Suppressor macrophage (primary cell): ENCODE measurements at regions not wholly inside any gene's neighbourhood (a gene's known extent, or its start where the extent isn't known, plus 50 kb on each side); places are given as distances from the start of the nearest gene placed in this dataset.
"Not testable (repeated sequence)": the region's sequence is repeated elsewhere in the genome, so short reads cannot be mapped to it uniquely, and the experiment has no call there.

Experiments used
- DNase-seq, 4 experiments: peaks; one replicate each; pipeline ENCODE4 v3.0.0-alpha.2; 2020 to 2022

DNA sequence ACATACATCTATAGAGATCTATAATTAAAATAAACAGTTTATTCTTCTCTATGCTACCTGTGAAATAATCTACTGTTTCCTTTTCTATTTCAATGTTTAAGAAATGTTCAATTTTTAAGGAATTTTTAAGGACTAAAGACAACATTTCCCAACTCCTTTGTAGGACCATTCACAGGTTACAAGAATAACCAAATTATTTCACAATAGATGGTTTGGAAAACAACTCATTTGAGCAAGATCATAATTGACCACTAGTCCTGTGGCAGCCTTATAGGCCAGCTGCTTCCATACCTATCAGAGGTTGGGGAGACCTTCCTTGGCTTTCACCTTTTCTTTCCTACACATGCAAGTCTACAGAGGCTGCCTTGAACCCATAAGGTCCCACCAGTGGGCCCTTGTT, 193.7 kb downstream of the TTC39B start:
- no peak for DNase-seq

DNA sequence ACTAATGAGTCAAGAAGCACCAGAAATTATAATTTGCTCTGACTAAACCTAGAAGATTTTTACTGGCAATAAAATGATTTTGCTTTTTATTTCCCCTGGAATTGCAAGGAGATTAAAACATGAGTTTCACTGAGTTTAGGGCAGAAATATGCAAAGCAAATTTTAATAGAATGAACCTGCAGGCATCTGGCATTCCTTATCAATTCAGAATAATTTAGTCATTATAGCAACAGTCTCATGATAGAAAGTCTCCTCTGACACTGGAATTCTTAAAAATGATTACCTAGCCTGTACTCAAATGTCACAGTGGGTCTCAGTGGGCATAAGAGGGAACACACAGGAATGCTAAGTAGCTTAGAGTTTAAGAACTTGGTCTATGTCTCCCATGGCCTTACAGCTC, 195.9 kb downstream of the TTC39B start:
- no peak for DNase-seq

DNA sequence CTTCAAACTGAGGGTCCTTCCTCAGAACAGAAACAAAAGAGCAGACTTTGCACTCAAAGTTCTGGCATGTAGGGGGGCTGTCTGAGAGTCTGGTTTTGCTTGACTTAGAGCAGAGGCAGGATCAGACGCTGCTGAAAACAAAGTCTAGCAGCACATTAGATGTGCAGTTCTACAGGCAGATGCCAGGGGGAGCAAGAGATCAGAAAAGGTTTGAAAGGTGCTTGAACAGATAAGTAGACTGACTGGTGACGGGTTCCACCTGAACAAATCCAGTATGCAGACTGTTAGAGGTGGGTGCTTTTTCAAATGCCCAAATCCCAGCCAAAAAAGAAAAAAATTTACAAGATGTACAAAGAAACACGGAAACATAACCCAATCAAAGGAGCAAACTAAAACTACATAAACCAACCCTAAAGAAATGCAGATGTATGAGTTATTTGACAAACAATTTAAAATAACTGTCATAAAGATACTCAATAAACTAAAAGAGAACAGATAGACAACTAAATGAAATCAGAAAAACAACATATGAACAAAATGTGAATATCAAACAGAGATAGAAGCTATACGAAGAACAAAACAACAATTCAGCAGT, 194.7 kb upstream of the FREM1 start:
- DNase-seq = peak; percentile 21 to 52 (median 42)

DNA sequence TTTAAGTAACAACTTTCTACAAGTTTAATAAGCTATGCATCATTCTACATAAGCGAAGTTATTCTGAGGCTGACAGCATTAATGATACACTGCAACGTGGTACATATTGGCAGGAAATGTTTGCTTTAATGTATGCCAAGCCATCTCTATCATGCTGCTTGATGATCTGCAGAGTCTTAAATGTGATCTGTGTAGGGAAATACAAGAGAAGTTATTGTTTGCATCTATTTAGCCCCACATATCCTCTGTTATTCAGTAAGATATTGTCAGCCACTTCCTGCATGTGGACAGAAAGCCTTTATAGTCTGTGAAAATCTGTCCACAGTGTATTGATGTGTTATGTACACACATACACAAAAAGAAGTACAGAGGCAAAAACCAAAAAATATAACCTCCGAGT, 193.1 kb upstream of the FREM1 start:
- DNase-seq = no peak

DNA sequence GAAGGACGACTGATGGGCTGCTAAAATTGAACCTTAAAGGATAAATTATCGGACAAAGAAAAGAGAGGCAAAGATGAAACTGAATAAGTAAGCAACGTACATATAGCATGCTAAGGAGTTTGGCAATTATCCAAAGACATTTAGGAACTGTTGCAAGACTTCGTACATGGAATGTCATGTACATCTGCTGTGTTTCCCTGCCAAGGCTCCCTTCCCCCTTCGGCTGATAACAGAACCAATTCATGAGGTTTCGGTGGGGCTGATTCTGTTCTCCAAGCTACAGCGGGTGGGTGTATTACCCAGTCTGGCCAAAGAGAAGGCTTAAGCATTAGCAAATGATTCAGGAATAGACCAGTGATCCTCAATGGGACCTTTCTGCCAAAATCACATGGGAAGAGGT, 190.9 kb upstream of the FREM1 start:
- no peak for DNase-seq

DNA sequence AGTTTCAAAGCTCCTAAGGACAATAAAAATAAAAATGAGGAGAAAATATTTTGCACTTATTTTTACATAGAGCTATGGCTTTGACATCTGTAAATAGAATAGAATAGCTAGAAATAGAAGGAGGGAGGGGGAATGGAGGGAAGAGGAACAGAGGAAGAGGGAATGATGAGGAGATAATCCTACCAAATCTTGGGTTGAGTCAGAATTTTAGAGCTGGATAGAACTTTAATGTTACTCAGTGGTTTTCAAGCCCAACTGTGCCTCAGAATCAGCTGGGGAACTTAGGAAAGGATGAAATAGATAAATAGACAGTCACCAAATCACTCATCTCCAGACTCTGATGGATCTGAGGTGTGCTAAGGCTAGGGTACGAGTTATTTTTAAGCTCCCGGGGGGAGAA, 190.3 kb upstream of the FREM1 start:
- DNase-seq = no peak

DNA sequence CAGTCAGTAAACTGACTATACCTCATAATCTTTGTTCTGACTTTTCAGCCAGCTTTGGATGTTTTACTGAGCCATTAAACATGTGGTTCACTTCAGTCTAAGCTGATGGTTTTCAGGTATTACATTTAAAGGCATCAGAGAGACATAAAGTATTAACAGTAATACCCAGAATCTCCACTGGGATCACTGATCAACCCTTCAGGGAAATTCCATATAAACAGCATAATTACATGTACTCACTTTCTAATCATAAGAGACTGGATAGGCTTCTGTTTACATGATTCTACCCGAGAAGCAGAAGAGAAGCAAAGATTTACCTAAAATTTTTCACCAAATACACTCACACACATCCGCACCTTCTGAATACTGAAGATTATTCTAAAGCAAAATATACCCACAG, 186.7 kb upstream of the FREM1 start:
- no peak for DNase-seq

DNA sequence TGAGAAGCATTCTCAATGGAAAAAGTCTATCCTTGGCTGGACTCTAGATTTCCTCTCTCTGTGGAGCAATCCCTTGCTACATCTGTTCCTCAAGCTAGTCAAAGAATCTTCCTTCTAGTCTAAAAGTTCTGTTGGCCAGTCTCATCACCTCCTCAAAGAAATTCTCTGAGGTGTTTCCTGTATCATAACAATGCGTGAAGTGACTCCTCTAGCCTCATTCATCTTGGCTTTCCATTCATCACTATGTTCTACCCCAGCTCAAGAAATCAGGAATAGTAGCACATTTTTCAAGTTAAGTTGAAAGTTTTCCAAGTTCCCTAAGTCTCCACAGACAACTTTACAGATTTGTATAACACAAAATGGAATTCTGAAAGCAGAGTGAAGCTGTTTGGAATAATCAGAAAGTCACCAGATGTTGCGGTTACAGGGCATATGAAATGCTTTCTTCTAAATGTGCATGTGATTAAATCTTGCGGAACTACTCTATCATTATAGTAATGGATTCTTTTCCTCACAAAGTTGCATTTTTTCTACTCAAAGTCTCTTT, 176.6 kb upstream of the FREM1 start:
- DNase-seq = no peak

DNA sequence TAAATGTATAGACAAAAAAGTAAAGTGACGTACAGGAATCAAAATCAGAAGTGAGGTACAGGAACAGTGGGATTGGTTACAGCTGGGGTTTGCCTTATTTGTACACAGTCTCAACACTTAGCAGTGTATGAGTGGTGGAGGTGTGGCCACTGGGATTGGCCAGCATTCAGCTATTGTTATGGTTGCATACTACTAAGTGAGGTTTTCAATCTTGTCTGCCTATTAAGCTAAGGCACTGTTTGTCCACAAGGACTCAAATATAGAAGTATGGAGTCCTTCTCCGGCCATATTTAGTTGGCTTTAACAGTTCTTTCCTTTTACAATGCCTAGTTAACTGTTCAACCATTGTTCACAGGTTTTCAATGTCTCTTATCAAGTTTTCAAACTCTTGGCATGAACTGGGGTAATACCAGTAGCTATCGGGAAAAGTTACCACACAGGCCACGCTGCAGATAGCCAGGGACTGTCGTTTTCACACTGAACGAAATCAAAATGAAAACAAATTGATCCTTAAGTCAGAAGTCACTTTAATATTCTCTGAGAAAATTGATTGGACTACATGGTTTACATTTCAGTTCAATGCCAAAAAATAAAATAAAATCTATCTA, 176.0 kb upstream of the FREM1 start:
- no peak for DNase-seq

DNA sequence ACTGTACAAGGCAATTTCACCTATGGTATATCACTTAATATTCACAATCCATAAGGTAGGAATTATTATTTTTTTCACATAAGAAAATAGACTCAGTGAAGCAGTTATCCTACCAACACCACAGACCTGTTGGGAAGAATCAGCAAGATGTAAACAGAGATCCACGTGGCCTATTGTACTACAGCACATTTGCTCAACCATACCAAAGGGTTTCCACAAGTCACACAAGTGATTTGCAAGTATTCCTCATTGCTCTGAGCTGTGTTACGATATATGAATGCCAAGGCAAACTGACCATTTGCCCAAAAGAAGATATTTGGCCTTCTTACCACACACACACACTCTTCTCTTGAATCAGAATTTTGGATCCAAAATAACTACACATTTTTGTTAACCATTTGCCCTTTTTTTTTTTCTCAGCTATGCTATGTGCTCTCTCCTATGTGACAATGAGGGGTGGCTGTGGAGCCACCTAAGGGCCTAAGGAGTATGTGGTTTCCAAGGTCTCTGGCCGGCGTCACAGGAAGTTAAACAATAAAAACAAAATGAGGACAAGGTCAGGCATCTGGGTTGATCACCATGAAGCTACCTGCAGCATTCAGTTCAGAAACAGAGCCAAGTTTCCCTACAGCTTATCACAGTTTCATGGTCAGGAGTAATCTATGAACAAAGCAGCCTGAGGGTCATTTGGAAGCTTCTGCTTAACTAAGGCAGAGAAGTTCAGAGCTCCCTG, 171.0 kb upstream of the FREM1 start:
- DNase-seq = no peak

DNA sequence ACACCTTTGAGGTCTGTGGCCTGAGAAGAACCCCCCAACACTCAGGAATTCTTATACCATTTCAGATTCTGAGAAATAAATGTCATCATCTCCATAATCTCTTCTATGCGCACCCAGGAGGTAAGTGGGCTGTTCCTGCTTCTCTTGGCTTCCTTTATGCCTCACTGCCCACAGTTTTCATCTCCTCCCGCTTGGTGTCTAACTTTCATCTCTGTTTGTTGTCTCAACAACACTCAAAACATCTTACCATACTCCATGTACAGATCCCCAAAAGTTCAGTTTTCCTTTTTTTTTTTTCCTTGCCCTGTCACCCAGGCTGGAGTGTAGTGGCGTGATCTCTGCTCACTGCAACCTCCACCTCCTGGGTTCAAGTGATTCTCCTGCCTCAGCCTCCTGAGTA, 170.2 kb upstream of the FREM1 start:
- no peak for DNase-seq

DNA sequence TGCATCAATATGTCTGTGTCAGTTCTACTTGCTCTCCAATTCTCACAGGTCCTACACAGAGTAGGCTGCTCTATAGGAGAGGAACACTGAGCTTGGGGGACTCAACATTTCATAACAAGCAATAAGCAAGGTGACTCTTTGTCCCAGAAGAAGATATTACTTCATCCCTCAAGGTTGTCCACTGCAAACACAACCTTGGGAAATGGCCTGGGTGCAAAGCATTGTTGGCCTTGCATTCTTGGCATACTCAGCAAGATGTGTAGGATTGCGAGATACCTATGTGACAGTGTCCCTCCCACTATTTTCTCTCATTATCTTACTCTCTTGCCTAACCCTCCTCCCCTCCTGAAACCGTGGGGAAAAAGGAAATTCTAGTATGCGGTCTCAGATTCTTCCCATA, 169.8 kb upstream of the FREM1 start:
- no peak for DNase-seq

DNA sequence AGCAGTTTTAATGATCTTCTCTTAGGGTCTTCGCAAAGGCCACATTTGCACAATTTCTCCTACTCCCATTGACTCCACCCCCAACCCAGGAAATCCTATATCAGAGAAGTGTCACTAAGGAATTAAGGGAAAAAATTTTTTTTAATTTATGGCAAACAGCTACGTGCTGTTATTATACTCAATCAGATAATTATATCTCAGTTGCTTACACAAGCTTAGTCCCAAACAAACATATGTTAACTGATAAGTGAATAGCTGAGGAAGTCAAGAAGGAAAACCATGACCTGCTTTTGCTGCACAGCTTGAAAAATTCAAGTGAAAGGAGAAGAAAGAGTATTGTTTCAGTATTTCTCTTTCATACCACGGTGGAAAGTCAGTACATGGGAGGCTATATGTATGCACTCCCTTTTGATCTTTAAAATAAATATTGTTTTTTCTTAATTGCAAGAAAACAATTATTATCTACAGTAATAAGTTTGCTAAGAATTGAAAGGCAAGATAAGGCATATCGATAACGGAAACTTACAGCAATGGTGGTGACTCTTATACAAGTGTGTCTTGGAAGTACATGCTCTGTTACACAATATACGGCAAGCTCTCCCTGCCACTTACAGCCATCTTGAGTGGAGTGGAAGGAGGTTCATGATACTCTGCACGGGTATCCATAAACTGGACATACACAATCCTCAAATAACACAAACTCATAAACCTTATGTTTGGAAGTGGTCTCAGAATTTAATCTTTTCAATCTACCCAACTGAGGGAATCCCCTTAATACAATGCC, 167.9 kb upstream of the FREM1 start:
- no peak for DNase-seq

DNA sequence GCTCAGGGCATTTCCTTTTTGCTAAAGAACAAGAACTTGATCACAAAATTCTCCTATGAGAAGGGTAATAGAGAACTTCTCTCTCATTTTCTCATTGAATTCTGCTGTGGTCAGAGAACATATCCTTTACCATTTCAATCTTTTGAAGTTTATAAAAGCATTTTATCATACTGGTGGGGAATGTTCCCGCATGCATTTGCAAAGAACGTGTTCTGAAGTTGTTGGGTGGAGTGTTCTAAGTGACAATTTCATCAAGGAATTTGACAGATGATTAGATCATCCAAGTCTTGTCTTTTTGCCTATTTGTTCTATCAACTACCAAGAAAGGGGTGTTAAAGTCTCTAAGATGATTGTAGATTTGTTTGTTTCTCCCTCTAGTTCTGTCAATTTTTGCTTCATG, 163.4 kb upstream of the FREM1 start:
- DNase-seq = no peak

DNA sequence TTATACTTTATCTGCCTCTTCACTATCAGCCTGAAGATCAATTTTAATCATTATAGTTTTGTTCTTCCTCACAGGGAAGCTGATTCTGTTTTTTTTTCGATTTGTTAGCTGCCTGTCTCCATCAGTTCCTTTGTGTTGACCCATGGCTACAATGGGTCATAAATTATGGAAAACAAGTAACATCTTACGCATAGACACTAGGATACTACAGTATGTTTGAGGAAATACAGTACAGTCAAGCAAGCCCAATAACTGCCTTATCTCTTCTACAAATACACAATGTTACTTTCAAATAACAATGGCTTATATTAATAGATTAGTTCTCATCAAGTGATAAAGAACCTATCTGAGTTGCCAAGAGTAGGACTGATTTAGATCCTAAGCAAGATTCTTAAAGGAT, 160.5 kb upstream of the FREM1 start:
- DNase-seq = no peak

DNA sequence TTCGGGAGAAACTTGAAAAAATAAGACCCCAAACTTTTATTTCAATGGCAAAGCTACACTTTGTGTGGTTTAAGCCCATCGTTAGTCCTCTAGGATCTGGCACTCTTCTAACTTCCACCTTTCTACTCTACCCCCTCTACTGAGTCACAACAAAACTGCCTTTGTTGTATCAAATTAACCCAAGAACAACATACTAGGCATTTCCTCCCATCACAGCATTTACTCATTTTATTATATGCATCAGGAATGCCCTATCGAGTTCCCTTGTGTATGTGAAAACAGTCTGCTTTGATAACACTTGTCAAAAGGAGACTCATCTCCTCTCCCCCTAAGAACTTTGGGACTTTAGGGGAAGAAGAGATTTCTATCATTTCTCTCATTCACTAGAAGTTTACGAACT, 158.9 kb upstream of the FREM1 start:
- DNase-seq = no peak

DNA sequence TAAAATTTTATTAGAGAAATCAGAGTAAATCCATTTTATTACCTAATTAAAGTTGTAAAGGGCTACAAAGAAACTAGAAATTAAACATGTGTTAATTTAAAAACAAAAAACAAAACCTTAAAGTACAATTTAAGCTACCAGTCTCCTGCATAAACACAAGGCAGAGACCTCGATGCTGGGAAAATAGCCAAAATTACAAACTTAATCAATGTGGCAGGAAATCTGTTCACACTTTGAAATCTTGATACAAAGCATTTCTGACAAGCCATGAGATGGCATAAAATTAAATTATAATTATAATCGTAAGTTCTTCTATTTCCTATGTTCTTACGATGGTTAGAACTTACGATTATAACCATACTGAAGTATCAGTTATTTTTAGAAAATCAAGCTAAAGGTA, 158.0 kb upstream of the FREM1 start:
- no peak for DNase-seq

DNA sequence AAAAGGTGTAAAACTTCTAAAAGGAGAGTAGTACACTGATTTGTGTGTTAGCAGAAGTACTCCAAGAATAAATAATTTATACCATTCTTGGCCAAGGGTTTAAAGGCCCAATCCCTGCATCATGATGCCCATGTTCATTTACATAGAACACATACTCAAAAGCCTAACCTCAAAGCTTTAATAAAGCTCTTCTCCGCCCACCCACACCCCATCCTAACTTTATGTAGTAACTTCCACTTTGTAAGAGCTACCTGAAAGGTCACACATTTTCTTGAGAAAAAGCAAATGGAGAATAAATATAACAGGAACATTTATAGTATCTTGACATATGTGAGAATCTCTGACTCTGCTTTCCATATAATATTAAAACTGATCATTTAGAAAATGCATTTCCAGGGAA, 148.8 kb upstream of the FREM1 start:
- DNase-seq = no peak

DNA sequence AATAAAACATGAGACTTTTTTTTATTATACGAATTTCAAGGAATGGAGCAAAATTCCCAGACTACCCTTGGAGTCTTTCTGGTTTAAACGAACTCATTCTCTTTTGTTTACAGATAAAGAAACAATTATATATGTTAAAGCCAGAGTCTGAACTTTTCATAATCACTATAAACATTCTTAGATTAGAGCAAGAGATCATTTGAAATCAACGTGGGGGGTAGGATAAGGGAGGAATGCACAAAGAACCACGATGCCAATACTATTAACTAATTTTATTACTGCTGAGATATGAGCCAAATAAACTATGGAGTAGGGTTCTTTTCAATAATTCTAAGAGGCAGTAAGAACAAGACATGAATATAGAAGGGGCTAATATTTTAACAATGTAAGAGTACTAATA, 148.0 kb upstream of the FREM1 start:
- DNase-seq = no peak

DNA sequence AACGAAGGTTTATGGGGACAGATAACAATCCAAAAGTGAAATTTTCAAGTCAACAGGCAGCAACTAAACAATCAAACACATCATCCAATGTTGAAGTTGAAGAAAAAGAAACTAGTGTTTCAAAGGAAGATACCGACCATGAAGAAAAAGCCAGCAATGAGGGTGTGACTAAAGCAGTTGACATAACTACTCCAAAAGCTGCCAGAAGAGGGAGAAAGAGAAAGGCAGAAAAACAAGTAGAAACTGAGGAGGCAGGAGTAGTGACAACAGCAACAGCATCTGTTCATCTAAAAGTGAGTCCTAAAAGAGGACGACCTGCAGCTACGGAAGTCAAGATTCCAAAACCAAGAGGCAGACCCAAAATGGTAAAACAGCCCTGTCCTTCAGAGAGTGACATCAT, 145.1 kb upstream of the FREM1 start:
- DNase-seq = not testable (repeated sequence)

DNA sequence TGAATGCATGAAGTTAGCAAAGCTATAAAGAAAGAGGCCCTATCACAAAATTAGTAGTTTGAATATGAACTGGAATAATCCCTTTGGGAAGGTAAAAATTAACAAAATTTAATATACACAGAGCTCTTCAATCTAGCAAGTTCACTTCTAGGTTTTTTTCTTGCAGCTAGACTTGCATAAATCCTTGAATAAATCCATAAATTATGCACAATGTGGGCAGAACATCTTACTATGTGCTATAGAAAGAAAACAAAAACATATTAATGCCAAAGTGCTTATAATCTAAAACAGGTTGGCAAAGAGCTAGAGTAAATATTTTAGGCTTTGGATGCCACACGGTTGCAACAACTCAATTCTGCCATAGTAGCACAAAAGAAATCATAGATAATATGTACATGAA, 138.5 kb upstream of the FREM1 start:
- no peak for DNase-seq

DNA sequence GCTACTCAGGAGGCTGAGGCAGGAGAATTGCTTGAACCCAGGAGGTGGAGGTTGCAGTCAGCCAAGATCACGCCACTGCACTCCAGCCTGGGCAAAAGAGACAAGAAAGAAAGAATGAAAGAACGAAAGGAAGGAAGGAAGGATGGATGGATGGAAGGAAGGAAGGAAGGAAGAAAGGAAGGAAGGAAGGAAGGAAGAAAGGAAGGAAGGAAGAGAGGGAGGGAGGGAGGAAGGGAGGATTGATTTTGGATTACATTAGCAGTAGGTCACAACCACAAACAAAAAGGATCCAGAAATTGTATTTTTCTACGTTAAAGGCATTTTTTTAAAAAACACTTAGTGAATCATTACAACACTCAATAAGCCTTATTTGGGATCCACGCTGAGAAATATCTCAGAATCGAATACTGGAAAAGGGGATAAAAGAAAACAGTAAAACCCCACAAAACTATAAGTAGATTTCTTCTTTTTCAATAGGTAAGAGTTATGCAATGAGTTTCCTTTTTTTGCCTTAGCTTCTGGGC, 136.9 kb upstream of the FREM1 start:
- DNase-seq = no peak

DNA sequence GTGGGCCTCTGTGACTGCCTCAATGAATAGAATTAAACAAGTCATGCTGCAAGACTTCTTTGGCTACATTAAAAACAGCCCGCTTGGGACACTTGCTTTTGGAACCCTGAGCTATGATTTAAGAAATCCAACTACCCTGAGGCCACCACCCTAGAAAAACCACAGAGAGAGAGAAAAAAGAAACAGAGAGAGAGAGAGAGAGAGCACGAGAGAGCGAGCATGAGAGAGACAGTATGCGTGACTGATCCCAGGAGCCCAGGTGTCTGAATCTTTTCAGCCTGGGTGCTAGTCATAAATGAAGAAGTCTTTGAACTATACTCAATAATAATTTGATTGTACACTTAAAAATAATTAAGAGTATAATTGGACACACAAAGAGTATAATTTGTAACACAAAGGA, 123.1 kb upstream of the FREM1 start:
- DNase-seq = no peak
